BJ (cell line): ENCODE measurements at regions not wholly inside any gene's neighbourhood (a gene's known extent, or its start where the extent isn't known, plus 50 kb on each side); places are given as distances from the start of the nearest gene placed in this dataset.

Experiments
- CTCF ChIA-PET: fragments of 350-600 bp; formaldehyde crosslinking; extraction: SDS; loops from one replicate; lab custom pipeline; 2021; ENCODE audit warnings: antibody characterized with exemption, inconsistent platforms; lab: Yijun Ruan, JAX
- POLR2A ChIA-PET: fragments of 300-600 bp; sonication (Branson Sonifier 250); formaldehyde crosslinking; extraction: SDS; loops from one replicate; lab custom pipeline; 2021; ENCODE audit warnings: antibody characterized with exemption; lab: Charles Lee
- DNase-seq: peaks from one replicate; pipeline ENCODE4 v3.0.0-alpha.2; 2011; ENCODE audit warnings: low read depth
- H3K27me3 ChIP-seq: 2 replicates; pipeline ENCODE4 v1.6.0; 2011; ENCODE audit warnings: low read length; ENCODE audit not compliant: control insufficient read depth, insufficient read depth
- H3K36me3 ChIP-seq: 2 replicates; pipeline ENCODE4 v1.5.1; 2011; ENCODE audit warnings: low read length; ENCODE audit not compliant: control insufficient read depth, insufficient read depth
- H3K4me3 ChIP-seq: 2 replicates; pipeline ENCODE4 v1.5.1; 2011; ENCODE audit warnings: low read depth, mild to moderate bottlenecking, control low read depth, low read length
- TF ChIP-seq, protein P1 (sequence below): IDR thresholded peaks from 2 replicates; pipeline ENCODE4 v1.5.1; 2011; ENCODE audit warnings: low read depth, mild to moderate bottlenecking, control low read depth, inconsistent platforms, low read length, moderate library complexity; ENCODE audit not compliant: insufficient read depth

DNA sequence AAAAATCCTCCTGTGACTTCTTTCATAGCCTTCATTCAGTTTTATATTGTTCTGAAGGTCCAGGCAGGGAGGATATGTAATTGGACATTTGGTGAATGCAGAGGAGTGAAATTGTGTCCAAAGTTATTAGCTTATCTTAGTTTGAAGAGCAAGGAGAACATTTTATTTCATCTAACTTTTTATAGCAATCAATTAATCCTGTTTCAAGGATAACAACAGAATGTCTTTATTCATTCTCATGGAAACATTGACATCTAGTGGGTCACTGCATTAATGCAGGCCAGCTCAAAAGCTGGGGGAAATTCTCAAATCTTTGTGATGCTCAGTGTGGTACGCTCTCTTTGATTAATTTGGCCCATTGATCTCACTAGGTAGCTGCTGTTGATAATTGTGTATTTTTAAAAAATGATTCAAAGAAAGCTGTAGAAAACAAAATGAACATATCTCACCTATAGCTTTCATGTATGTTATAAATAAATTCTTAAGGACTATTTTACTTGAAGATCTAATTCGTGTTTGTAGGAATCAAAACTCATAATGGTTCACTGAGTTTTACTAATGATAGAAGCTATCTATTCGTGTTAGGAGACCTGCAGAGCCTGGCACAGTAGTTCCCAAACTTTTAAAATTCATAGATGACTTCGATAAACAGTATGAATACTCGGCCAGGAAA, 150.8 kb upstream of the KCNMB2 start:
- TF ChIP-seq, protein P1, sequence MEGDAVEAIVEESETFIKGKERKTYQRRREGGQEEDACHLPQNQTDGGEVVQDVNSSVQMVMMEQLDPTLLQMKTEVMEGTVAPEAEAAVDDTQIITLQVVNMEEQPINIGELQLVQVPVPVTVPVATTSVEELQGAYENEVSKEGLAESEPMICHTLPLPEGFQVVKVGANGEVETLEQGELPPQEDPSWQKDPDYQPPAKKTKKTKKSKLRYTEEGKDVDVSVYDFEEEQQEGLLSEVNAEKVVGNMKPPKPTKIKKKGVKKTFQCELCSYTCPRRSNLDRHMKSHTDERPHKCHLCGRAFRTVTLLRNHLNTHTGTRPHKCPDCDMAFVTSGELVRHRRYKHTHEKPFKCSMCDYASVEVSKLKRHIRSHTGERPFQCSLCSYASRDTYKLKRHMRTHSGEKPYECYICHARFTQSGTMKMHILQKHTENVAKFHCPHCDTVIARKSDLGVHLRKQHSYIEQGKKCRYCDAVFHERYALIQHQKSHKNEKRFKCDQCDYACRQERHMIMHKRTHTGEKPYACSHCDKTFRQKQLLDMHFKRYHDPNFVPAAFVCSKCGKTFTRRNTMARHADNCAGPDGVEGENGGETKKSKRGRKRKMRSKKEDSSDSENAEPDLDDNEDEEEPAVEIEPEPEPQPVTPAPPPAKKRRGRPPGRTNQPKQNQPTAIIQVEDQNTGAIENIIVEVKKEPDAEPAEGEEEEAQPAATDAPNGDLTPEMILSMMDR = peak; percentile 73
- POLR2A ChIA-PET = no interaction called here
- DNase-seq = no peak

DNA sequence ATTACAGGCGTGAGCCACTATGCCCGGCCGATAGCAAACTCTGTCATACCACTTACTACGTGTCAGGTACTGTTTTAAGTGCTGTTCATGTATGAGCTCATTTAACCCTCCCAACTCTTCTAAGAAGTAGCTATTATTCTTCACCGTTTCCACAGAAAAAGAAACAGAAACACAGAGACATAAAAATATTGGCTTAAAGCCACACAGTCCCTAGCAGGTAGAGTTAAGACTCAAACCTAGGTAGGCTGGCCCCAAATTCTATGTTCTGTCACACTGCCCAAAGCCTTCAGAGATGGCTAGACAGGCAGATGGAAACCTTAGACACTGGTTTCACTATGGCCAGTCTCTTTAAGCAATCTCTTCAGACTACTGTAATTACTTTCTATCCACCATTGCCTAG, 149.8 kb upstream of the KCNMB2 start:
- CTCF ChIA-PET = interaction anchor here (0.7 to 2.1 kb wide), 4 partner anchors 8 to 1955 kb away, joined by 3 to 24 read pairs (median 4); no protein-coding TSS in a partner anchor

More for the DNA sequence above, 150.8 kb upstream of the KCNMB2 start:
- H3K4me3 ChIP-seq = no peak overlapping the region
- no peaks in the 10 kb centered on the region for H3K27me3 ChIP-seq
- no peaks in the 10 kb centered on the region for H3K36me3 ChIP-seq
- CTCF ChIA-PET = interaction anchor here (0.6 to 2.1 kb wide), 15 partner anchors 8 to 1954 kb away, joined by 3 to 24 read pairs (median 4); no protein-coding TSS in a partner anchor

DNA sequence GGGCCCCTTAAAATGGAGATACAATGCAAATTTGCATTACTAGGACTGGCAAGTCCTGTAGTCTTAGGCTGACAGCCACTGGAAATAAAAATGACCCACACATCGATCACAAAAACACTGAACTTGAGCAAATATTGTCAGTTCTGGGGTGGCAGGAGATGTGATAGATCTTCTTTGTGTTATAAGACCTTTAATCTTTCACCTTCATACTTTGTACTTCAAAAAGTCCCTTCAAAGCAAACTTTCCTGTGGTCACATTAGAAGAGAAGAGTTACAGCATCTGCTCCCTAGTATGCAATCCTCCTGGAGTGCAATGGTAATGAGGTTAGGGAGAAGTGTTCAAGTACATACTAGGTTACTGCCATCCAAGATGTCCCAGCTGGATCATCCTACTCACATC, 149.4 kb upstream of the KCNMB2 start:
- TF ChIP-seq, protein P1 = no peak
- ChIA-PET CTCF (no interaction called here), POLR2A (no interaction called here)
- H3K27me3 ChIP-seq = no peaks in the 10 kb centered on the region
- no peak overlapping the region for H3K4me3 ChIP-seq
- H3K36me3 ChIP-seq = no peaks in the 10 kb centered on the region
- no peak for DNase-seq

More for the DNA sequence above, 149.8 kb upstream of the KCNMB2 start:
- POLR2A ChIA-PET = no interaction called here
- no peak overlapping the region for H3K4me3 ChIP-seq
- H3K36me3 ChIP-seq = no peaks in the 10 kb centered on the region
- no peaks in the 10 kb centered on the region for H3K27me3 ChIP-seq
- no peak for DNase-seq
- TF ChIP-seq, protein P1 = no peak

DNA sequence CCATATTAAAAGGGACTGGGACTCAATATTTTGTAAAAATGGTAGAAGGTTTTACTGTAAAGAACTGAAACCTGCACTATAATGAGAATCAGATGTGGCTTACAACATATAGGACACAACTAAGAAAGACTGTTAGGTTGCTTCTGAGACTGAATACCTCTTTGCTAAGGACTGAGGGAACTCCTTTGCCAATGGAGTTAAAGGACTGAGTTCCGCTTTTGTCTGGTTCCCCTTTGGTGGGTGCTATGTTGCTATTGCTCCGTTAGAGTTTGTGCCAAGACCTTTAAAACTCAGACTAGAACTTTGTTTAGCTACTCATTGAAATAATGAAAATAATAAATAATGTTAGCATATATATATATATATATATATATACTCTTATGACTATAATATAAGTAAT, 147.8 kb upstream of the KCNMB2 start:
- H3K36me3 ChIP-seq = no peaks in the 10 kb centered on the region
- TF ChIP-seq, protein P1 = no peak
- ChIA-PET CTCF (interaction anchor here (0.7 to 1.3 kb wide), 2 partner anchors 17 to 1516 kb away, joined by 3 to 7 read pairs; no protein-coding TSS in a partner anchor), POLR2A (no interaction called here)
- no peaks in the 10 kb centered on the region for H3K27me3 ChIP-seq
- no peak overlapping the region for H3K4me3 ChIP-seq
- no peak for DNase-seq

DNA sequence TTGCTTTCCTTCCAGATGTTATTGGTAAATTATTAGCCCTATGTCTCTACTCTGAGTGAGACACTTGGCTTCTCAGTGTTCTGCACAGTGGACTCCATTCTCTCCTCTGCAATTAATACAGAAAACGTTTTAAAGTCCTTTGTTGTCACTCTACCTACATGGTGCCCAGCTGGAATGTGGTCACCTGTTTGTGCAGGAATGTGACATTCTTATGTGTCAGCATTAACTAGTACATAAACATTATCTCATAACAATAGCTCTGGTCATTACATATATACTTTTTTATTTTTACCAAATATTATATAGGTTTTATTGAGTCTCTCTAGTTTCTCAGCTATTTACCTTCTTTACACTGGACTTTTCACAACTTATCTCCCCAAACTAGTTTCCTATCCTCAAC, 147.0 kb upstream of the KCNMB2 start:
- ChIA-PET CTCF (interaction anchor here (1.3 kb wide), 1 partner anchor 1517 kb away, joined by 7 read pairs; no protein-coding TSS in a partner anchor), POLR2A (no interaction called here)
- TF ChIP-seq, protein P1 = no peak
- Histone ChIP-seq H3K27me3 (no peaks in the 10 kb centered on the region), H3K4me3 (no peak overlapping the region), H3K36me3 (no peaks in the 10 kb centered on the region)
- no peak for DNase-seq
